RWPE2 (cell line): ENCODE measurements at regions not wholly inside any gene's neighbourhood (a gene's known extent, or its start where the extent isn't known, plus 50 kb on each side); places are given as distances from the start of the nearest gene placed in this dataset.

Source experiments
- ATAC-seq: fragments of 200-7000 bp; cut with Tn5 transposase; 3 replicates; pipeline ENCODE4 v1.9.1; 2021; ENCODE audit warnings: low read depth
- DNase-seq: peaks from one replicate; pipeline ENCODE4 v3.0.0-alpha.2; 2020; ENCODE audit warnings: low spot score
- H3K27ac ChIP-seq: fragments of 450-650 bp; 2 replicates; pipeline ENCODE4 v1.5.1; 2017; ENCODE audit warnings: mild to moderate bottlenecking; ENCODE audit not compliant: poor library complexity, severe bottlenecking
- H3K27me3 ChIP-seq: fragments of 250-450 bp; sonication (Bioruptor Pico); 2 replicates; pipeline ENCODE4 v1.5.1; 2021; ENCODE audit warnings: mild to moderate bottlenecking, moderate library complexity; ENCODE audit not compliant: insufficient read depth, poor library complexity, severe bottlenecking
- H3K36me3 ChIP-seq: fragments of 250-450 bp; sonication (Bioruptor Pico); 2 replicates; pipeline ENCODE4 v1.5.1; 2020; ENCODE audit warnings: low read depth, mild to moderate bottlenecking, moderate library complexity
- H3K4me1 ChIP-seq: fragments of 250-450 bp; sonication (Bioruptor Pico); 2 replicates; pipeline ENCODE4 v1.5.1; 2021; ENCODE audit warnings: mild to moderate bottlenecking, moderate library complexity; ENCODE audit not compliant: insufficient read depth, poor library complexity, severe bottlenecking
- H3K4me3 ChIP-seq: fragments of 250-450 bp; sonication (Bioruptor Pico); 2 replicates; pipeline ENCODE4 v1.5.1; 2021; ENCODE audit warnings: mild to moderate bottlenecking, moderate library complexity; ENCODE audit not compliant: severe bottlenecking
- H3K9me3 ChIP-seq: fragments of 250-450 bp; sonication (Bioruptor Pico); 2 replicates; pipeline ENCODE4 v1.5.1; 2021; ENCODE audit warnings: mild to moderate bottlenecking, moderate library complexity; ENCODE audit not compliant: severe bottlenecking
- TF ChIP-seq, protein P1 (sequence below): fragments of 450-650 bp; IDR thresholded peaks from one replicate; pipeline ENCODE4 v1.5.1; 2017; ENCODE audit warnings: mild to moderate bottlenecking, moderate library complexity; ENCODE audit not compliant: poor library complexity, severe bottlenecking

DNA sequence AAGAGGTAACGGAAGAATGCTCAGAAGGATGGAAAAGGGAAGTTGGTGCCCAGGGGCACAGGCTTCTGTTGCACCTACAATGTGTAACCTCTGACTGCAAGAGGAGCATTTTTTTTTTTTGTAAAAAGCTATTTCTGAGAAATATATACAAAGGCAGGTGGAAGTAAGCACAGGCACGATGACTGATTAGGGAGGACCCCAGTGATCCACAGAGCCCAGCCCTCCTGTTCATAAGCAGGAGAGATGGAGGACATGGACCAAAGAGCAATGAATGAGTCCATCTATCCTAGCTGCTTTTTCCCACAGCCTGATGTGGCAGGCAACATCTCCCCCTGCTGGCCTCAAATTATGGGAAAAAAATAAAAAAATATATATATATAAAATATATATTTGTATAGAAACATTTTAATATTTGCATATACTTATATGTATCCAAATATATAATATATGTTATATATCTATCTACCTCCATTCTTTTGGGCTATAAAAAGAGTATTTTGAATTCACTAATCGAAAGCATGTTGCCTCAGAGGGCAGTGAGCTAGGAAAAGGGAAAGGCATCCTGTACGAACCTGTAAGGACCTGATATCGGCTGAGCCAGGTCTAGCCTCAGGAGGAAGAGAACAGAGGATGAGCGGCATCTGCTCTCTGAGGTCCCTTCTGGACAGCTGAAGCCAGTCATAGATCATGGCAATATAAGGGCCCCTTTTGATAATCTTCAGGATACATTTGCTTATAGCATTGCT, 166.0 kb upstream of the STK17B start:
- no peaks in the 10 kb centered on the region for H3K9me3 ChIP-seq
- TF ChIP-seq, protein P1, sequence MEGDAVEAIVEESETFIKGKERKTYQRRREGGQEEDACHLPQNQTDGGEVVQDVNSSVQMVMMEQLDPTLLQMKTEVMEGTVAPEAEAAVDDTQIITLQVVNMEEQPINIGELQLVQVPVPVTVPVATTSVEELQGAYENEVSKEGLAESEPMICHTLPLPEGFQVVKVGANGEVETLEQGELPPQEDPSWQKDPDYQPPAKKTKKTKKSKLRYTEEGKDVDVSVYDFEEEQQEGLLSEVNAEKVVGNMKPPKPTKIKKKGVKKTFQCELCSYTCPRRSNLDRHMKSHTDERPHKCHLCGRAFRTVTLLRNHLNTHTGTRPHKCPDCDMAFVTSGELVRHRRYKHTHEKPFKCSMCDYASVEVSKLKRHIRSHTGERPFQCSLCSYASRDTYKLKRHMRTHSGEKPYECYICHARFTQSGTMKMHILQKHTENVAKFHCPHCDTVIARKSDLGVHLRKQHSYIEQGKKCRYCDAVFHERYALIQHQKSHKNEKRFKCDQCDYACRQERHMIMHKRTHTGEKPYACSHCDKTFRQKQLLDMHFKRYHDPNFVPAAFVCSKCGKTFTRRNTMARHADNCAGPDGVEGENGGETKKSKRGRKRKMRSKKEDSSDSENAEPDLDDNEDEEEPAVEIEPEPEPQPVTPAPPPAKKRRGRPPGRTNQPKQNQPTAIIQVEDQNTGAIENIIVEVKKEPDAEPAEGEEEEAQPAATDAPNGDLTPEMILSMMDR = peak; percentile 67
- no peaks in the 10 kb centered on the region for H3K36me3 ChIP-seq
- no peak overlapping the region for H3K27ac ChIP-seq
- no peaks in the 10 kb centered on the region for H3K27me3 ChIP-seq
- no peak overlapping the region for H3K4me3 ChIP-seq
- ATAC-seq (peak; percentile 36; the same call in 1 of the 3 replicates), DNase-seq (no peak)
- no peaks in the 10 kb centered on the region for H3K4me1 ChIP-seq

DNA sequence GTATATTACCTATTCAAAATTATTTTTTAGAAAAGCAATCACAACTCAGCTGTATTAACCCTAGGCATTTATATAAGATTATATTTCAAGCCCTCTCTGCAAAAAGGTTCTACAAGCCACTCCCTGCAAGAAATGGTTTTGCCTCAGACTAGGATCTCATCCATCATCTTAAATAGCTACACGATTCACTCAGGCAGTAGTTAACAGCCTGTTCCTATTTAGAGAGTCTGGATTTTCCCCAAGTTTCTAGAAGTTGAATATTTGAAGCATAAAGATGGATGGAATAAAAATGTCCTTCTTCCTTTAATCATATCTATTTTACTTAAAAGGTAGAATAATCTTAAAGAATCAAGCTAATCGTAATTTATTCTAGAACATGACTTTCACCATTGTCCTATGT, 167.1 kb upstream of the STK17B start:
- DNase-seq = no peak
- no peaks in the 10 kb centered on the region for H3K36me3 ChIP-seq
- no peaks in the 10 kb centered on the region for H3K9me3 ChIP-seq
- H3K27ac ChIP-seq = no peak overlapping the region
- TF ChIP-seq, protein P1 = no peak
- no peak overlapping the region for H3K4me3 ChIP-seq
- no peaks in the 10 kb centered on the region for H3K4me1 ChIP-seq
- no peak for ATAC-seq
- H3K27me3 ChIP-seq = no peaks in the 10 kb centered on the region

DNA sequence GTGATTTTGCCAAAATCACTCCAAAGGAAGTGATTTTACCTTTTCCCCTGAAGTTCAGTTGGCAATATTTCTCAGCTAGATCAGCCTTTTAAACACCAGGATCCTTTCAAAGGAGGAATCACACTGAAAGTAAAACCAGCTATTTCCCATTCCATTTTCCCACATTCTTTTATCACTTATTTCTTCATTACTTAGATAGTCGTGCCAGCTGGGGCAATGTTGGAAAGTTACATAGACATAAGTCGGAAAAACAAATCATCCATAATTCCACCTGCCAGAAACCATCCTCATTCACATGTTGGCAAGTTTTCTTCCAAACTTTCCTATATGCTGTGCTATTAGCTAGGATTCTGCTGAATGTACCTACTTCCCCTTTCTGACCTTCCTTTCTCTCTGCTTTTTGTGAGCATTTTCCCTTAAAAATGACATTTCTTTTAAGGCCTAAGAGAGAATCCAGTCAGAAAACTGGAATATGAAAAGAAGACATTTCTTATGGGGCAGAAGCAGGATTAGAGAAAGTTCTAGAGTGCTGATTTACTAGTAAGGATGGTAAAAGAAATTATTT, 170.0 kb upstream of the STK17B start:
- Histone ChIP-seq H3K9me3 (no peaks in the 10 kb centered on the region), H3K4me1 (no peaks in the 10 kb centered on the region), H3K4me3 (no peak overlapping the region), H3K36me3 (no peaks in the 10 kb centered on the region), H3K27me3 (no peaks in the 10 kb centered on the region), H3K27ac (no peak overlapping the region)
- ATAC-seq (no peak), DNase-seq (no peak)
- TF ChIP-seq, protein P1 = no peak

DNA sequence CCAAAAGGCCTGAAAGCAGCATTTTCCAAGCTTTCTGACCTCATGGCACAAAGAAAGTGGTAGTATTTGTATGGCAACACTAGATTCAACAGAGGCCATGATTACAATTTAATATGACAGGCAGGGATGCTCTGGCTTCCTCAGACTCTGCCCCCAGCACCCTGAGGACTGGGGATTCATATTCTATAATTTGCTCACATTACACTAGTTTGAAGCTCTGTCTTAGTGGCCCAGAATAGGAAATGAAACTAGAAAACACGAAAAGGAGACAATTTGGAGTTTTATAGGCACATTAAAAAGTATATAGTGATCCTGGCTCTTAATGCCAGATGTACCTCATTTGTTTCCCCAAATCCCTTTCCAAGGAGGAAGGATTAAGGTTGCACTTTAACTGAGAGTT, 173.0 kb upstream of the STK17B start:
- H3K4me3 ChIP-seq = no peak overlapping the region
- no peaks in the 10 kb centered on the region for H3K36me3 ChIP-seq
- DNase-seq (no peak), ATAC-seq (no peak)
- TF ChIP-seq, protein P1 = no peak
- H3K27ac ChIP-seq = no peak overlapping the region
- no peaks in the 10 kb centered on the region for H3K27me3 ChIP-seq
- H3K4me1 ChIP-seq = no peaks in the 10 kb centered on the region
- H3K9me3 ChIP-seq = no peaks in the 10 kb centered on the region

DNA sequence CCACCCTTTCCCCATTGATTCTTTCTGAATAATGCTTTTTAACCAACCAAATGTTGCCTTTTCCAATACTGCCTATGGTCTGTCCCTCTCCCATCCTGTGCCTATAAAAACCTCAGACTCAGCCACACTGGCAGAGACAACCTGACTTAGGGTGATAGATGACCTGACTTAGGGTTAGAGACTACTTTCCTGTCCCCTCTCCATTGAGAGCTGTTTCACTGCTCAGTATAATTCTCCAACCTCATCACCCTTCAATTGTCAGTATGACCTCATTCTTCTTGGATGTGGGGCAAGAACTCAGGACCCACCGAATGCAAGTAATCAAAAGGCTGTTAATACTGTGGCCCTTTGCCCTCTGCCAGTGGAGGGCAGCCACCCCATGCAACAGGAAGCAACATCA, 182.3 kb upstream of the STK17B start:
- no peaks in the 10 kb centered on the region for H3K4me1 ChIP-seq
- H3K27ac ChIP-seq = no peak overlapping the region
- ATAC-seq (no peak), DNase-seq (no peak)
- no peak overlapping the region for H3K4me3 ChIP-seq
- H3K9me3 ChIP-seq = no peaks in the 10 kb centered on the region
- TF ChIP-seq, protein P1 = no peak
- H3K36me3 ChIP-seq = no peaks in the 10 kb centered on the region
- H3K27me3 ChIP-seq = no peaks in the 10 kb centered on the region
